Endodermal cell (in vitro differentiated cells): ENCODE measurements at regions not wholly inside any gene's neighbourhood (a gene's known extent, or its start where the extent isn't known, plus 50 kb on each side); places are given as distances from the start of the nearest gene placed in this dataset.
"Not testable (repeated sequence)": the region's sequence is repeated elsewhere in the genome, so short reads cannot be mapped to it uniquely, and the experiment has no call there.

ENCODE experiments used
- DNase-seq: peaks from one replicate; pipeline ENCODE4 v3.0.0-alpha.2; 2017
- H3K27ac ChIP-seq: 2 replicates; pipeline ENCODE4 v1.5.1; 2013; ENCODE audit warnings: mild to moderate bottlenecking, low read depth, low read length, moderate library complexity
- H3K27me3 ChIP-seq: 2 replicates; pipeline ENCODE4 v1.6.1; 2013; ENCODE audit warnings: mild to moderate bottlenecking, low read length, moderate library complexity; ENCODE audit not compliant: insufficient read depth, control insufficient read depth, poor library complexity, severe bottlenecking
- H3K36me3 ChIP-seq: 2 replicates; pipeline ENCODE4 v1.7.0; 2013; ENCODE audit warnings: mild to moderate bottlenecking, low read length, moderate library complexity; ENCODE audit not compliant: control insufficient read depth, insufficient read depth
- H3K4me1 ChIP-seq: one replicate; pipeline ENCODE4 v1.7.0; 2013; ENCODE audit warnings: low read length; ENCODE audit not compliant: control insufficient read depth, insufficient read depth
- H3K4me3 ChIP-seq: 2 replicates; pipeline ENCODE4 v1.5.1; 2013; ENCODE audit warnings: mild to moderate bottlenecking, low read length, moderate library complexity
- H3K9ac ChIP-seq: 2 replicates; pipeline ENCODE4 v1.6.1; 2013; ENCODE audit warnings: mild to moderate bottlenecking, low read length, moderate library complexity; ENCODE audit not compliant: poor library complexity, severe bottlenecking; ENCODE audit errors: extremely low read depth
- H3K9me3 ChIP-seq: 2 replicates; pipeline ENCODE4 v1.6.1; 2013; ENCODE audit warnings: mild to moderate bottlenecking, low read length, moderate library complexity; ENCODE audit not compliant: control insufficient read depth
- H3K27ac Mint-ChIP-seq: 2 replicates; pipeline ENCODE4 v1.8.0; 2020; ENCODE audit warnings: mixed read lengths
- H3K27me3 Mint-ChIP-seq: 2 replicates; pipeline ENCODE4 v1.8.0; 2021; ENCODE audit warnings: mild to moderate bottlenecking, mixed read lengths; ENCODE audit not compliant: insufficient read depth
- H3K36me3 Mint-ChIP-seq: 2 replicates; pipeline ENCODE4 v1.8.0; 2020; ENCODE audit warnings: low read depth, mixed read lengths
- H3K4me1 Mint-ChIP-seq: 2 replicates; pipeline ENCODE4 v1.8.0; 2020; ENCODE audit warnings: mixed read lengths
- H3K4me3 Mint-ChIP-seq: 2 replicates; pipeline ENCODE4 v1.8.0; 2020; ENCODE audit warnings: mild to moderate bottlenecking, moderate library complexity, mixed read lengths
- H3K9me3 Mint-ChIP-seq: 2 replicates; pipeline ENCODE4 v1.8.0; 2020; ENCODE audit warnings: mild to moderate bottlenecking, mixed read lengths
- CTCF ChIP-seq: fragments of 200-600 bp; sonication (generic); conservative IDR thresholded peaks from 2 replicates; pipeline ENCODE4 v1.5.0; 2021; ENCODE audit warnings: antibody characterized with exemption, mild to moderate bottlenecking
- WGBS, 2 experiments: methylation state at CpG; one replicate each; pipeline versions ENCODE4 v1.1.5 to v1.1.7; 2013; ENCODE audit warnings: missing lambda C conversion rate in 2 of 2, mixed read lengths in 1 of 2; ENCODE audit not compliant: insufficient coverage in 1 of 2, insufficient read length in 1 of 2; 5-methylcytosine and 5-hydroxymethylcytosine counted together

DNA sequence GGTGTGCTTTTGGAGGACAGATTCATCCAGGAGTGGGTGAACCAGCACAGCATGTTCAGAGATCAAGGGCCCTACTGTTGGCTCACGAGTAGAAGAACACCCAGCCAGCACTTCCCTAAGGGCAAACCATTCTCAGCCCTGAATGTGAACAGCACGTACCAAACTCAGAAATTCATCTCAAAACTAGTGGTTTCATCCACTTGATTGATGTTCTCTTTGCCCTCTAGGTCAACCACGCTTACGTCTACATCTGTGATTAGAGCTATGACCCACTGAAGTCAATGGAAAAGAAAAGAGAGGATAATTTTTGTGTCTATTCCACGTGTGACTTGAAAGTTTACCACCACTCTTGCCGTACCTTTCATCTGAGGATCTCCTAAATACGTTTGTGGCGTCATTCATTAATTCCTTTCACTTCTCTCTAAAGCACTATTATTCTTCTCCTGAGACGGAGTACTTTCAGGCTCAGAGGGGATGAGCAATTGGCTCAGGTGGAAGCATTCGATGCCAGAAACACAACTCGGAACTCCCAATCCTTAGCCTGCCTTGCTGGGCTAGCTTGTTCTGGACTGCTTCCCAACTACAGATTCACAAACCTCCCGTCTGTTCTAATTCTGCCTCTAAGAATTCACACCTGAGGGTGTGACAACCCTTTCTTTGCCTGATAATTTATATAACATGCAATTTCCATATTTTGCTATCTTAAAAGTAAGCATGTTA is 57.3 kb upstream of the HIVEP3 start:
- no peaks in the 10 kb centered on the region for H3K9me3 ChIP-seq
- WGBS, 2 experiments, result 92 to 95% methylated on average over 11 to 12 of the region's 12 CpGs
- H3K4me3 ChIP-seq, result no peak overlapping the region
- H3K27me3 ChIP-seq, result no peaks in the 10 kb centered on the region
- no peak overlapping the region for H3K27ac Mint-ChIP-seq
- H3K4me3 Mint-ChIP-seq, result no peak overlapping the region
- H3K36me3 Mint-ChIP-seq, result no peaks in the 10 kb centered on the region
- no peak overlapping the region for H3K9ac ChIP-seq
- no peaks in the 10 kb centered on the region for H3K4me1 ChIP-seq
- DNase-seq, result no peak
- no peaks in the 10 kb centered on the region for H3K36me3 ChIP-seq
- peaks cover 3% of the 10 kb centered on the region for H3K4me1 Mint-ChIP-seq
- no peaks in the 10 kb centered on the region for H3K9me3 Mint-ChIP-seq
- H3K27ac ChIP-seq, result no peak overlapping the region
- H3K27me3 Mint-ChIP-seq, result no peaks in the 10 kb centered on the region
- no peak for TF ChIP-seq CTCF

DNA sequence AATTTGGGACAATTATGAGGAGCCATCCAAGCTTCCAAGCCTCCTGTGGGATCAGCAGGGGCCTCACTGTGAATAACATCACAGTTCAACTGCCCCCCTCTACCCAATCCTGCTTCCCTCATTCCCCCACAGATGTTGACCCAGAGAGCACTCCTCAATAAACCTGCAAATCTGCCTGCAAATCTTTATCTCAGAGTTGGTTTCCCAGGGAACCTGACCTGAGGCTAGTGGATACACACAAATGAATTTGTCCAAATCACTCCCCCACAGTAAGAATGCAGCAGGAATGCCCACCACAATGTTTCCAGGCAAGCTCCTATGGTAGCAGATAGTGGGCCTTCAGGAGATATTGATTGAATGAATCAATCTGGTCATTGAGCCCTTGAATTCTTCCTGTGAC is 56.4 kb upstream of the HIVEP3 start:
- no peak for TF ChIP-seq CTCF
- H3K36me3 Mint-ChIP-seq, result no peaks in the 10 kb centered on the region
- no peaks in the 10 kb centered on the region for H3K36me3 ChIP-seq
- H3K27ac ChIP-seq, result no peak overlapping the region
- no peak overlapping the region for H3K4me3 Mint-ChIP-seq
- no peak overlapping the region for H3K4me3 ChIP-seq
- no peaks in the 10 kb centered on the region for H3K4me1 Mint-ChIP-seq
- H3K9me3 Mint-ChIP-seq, result no peaks in the 10 kb centered on the region
- H3K27me3 ChIP-seq, result no peaks in the 10 kb centered on the region
- no peak overlapping the region for H3K9ac ChIP-seq
- no peaks in the 10 kb centered on the region for H3K27me3 Mint-ChIP-seq
- no peak overlapping the region for H3K27ac Mint-ChIP-seq
- H3K9me3 ChIP-seq, result no peaks in the 10 kb centered on the region
- H3K4me1 ChIP-seq, result no peaks in the 10 kb centered on the region
- no peak for DNase-seq

- not testable (repeated sequence) for H3K27me3 ChIP-seq, H3K9me3 ChIP-seq, H3K27ac Mint-ChIP-seq, H3K36me3 Mint-ChIP-seq, H3K4me1 Mint-ChIP-seq, H3K9ac ChIP-seq, DNase-seq, H3K4me1 ChIP-seq, H3K27me3 Mint-ChIP-seq, H3K9me3 Mint-ChIP-seq, H3K27ac ChIP-seq, H3K4me3 ChIP-seq, H3K36me3 ChIP-seq, H3K4me3 Mint-ChIP-seq
Measured at GRCh38 chr1:41968557-41968956, 49.8 kb upstream of the HIVEP3 start.
